Keratinocyte (primary cell): ENCODE measurements at regions not wholly inside any gene's neighbourhood (a gene's known extent, or its start where the extent isn't known, plus 50 kb on each side); places are given as distances from the start of the nearest gene placed in this dataset.

Experiments
- CTCF ChIP-seq, 3 experiments: IDR thresholded peaks in 1 of 3; conservative IDR thresholded peaks in 1 of 3; optimal IDR thresholded peaks in 1 of 3; 2 replicates in 2 of 3; 3 replicates in 1 of 3; pipeline versions ENCODE3 to v1.5.1; 2011; ENCODE audit warnings: low read length in 3 of 3, mild to moderate bottlenecking in 3 of 3, moderate library complexity in 2 of 3, control low read depth in 1 of 3, inconsistent platforms in 1 of 3; ENCODE audit not compliant: insufficient read depth in 2 of 3; ENCODE audit errors: extremely low read depth in 1 of 3
- EZH2 ChIP-seq: IDR thresholded peaks from one replicate; pipeline ENCODE4 v1.6.1; 2012; ENCODE audit warnings: inconsistent platforms, mild to moderate bottlenecking, low read length, moderate library complexity

DNA sequence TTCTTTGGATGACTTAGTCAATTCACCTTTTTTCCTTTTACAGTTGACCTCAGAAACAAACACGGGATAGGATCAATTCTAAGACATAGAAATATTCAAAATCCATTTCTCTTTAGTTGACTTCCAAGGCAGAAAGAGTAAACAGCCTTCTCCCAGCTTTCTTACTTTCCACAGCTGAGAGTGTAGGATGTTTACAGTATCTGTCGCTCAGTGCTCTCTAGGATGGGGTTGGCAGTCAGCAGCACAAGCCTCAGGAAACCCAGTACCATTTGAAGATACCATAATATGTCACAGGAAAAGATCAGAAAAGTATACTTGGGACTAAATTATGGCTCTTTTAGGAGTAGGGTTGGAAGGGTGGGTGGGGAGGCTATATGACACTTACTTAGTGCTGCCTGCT is 88.2 kb downstream of the OGFRL1 start:
- TF ChIP-seq EZH2 (no peak), CTCF (optimal IDR thresholded peaks at IDR 0.05 in 1 of 3, IDR thresholded peaks at IDR 0.05 in 1 of 3, conservative IDR thresholded peaks at IDR 0.05 in 1 of 3; ENCODE audit: extremely low read depth in 1 of 3, insufficient read depth in 2 of 3, low read length in 3 of 3) (no peak)
